Sigmoid colon (tissue), 4 donors: ENCODE measurements at regions not wholly inside any gene's neighbourhood (a gene's known extent, or its start where the extent isn't known, plus 50 kb on each side); places are given as distances from the start of the nearest gene placed in this dataset.

Experiments used
- POLR2AphosphoS5 ChIP-seq, 4 donors: sonication (generic); formaldehyde crosslinking; IDR thresholded peaks; one replicate each; pipeline ENCODE4 v1.6.1; 2017; ENCODE audit warnings: antibody characterized with exemption in 4 of 4
- TF ChIP-seq, protein P1 (sequence below), 4 experiments: fragments of 450-650 bp in 3 of 4; fragments of 200-600 bp in 1 of 4; IDR thresholded peaks; one replicate each; pipeline ENCODE4 v1.5.1; 2016 to 2019; ENCODE audit warnings: antibody characterized with exemption in 4 of 4, mild to moderate bottlenecking in 3 of 4, moderate library complexity in 2 of 4

DNA sequence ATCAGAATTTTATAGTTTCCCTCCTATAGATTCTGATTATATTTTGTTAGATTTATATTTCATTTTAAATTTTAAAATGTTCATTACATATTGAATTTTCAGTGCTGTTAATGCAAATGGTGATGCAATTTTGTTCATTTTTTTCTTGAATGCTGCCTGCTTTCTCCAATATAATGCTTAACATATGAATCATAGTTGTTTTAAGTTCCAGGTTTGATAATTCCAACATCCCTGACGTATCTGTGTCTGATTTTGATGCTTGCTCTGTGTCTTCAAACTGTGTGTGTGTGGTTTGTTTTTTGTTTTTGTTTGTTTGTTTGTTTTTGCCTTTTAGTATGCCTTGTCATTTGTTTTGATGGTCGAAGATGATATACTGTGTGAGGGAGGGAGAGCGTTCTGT, 134.7 kb upstream of the ELAC2 start:
- TF ChIP-seq POLR2AphosphoS5 (IDR thresholded peaks at IDR 0.05): no peak
- TF ChIP-seq, protein P1, sequence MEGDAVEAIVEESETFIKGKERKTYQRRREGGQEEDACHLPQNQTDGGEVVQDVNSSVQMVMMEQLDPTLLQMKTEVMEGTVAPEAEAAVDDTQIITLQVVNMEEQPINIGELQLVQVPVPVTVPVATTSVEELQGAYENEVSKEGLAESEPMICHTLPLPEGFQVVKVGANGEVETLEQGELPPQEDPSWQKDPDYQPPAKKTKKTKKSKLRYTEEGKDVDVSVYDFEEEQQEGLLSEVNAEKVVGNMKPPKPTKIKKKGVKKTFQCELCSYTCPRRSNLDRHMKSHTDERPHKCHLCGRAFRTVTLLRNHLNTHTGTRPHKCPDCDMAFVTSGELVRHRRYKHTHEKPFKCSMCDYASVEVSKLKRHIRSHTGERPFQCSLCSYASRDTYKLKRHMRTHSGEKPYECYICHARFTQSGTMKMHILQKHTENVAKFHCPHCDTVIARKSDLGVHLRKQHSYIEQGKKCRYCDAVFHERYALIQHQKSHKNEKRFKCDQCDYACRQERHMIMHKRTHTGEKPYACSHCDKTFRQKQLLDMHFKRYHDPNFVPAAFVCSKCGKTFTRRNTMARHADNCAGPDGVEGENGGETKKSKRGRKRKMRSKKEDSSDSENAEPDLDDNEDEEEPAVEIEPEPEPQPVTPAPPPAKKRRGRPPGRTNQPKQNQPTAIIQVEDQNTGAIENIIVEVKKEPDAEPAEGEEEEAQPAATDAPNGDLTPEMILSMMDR (IDR thresholded peaks at IDR 0.05): no peak
